ENCODE measurements at regions not wholly inside any gene's neighbourhood (a gene's known extent, or its start where the extent isn't known, plus 50 kb on each side); places are given as distances from the start of the nearest gene placed in this dataset.
"Not testable (repeated sequence)": the region's sequence is repeated elsewhere in the genome, so short reads cannot be mapped to it uniquely, and the experiment has no call there.

DNA sequence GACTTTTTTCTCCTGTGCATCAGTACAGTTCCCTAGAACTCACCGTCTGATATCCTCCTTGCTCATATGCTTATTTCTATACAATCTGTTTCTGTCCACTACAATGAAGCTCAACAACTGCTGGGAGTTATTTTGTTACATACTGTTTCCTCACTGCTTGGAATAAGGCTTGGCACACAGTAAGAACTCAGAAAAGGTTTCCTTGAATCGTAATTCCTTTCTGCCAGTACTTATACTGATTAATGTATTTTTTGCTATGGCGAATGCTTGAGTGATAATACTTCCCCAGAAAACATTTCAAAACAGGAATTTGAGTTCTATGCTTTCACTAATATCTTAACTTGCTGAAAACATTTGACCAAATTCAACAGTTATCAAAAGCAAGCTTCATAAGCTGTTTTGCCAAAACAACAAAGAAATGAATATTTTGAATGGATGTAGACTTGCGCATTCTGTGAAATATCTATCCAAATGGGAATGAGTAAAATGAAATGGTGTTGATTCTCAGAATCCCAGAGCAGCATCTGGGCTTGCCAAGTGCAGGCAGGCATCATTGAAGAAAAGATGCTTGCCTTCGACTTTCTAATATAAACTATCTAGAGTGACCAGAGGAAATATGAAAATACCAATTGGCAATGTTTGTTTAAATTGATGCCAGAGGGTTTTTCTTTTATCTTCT lies 286.3 kb downstream of the RAP2B start:
- no peak for DNase-seq

DNA sequence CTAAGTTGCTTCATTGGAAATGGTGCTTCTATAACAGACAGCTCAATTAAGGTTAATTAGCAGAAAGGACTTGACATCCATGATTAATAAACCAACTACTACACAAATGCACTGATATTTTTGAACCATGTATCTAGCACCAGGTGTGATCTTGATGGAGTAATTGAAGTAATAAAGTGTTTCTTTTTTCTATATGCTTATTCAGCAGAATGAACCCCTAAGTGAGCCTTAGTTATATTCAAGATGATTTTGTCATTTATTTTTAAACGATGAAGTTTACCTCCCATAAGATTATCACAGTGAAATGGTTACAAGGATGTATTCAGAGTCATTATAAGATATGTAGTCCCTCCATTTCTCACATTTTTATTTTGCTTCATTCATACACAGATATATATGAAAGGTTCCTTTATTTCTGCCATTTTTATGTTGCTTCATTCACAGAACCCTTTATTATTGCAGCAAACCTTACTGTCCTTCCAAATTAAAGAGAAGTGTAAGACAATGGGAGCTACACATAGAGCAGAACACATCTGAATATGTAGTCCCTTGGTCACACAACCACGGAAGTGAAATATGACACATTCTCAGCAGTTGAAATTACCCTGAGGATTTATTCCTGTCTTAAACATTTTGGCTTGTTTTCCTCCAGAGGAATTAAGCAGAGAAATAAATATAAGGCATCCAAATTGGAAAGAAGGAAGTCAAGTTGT lies 295.0 kb downstream of the RAP2B start:
- no peak for DNase-seq

DNA sequence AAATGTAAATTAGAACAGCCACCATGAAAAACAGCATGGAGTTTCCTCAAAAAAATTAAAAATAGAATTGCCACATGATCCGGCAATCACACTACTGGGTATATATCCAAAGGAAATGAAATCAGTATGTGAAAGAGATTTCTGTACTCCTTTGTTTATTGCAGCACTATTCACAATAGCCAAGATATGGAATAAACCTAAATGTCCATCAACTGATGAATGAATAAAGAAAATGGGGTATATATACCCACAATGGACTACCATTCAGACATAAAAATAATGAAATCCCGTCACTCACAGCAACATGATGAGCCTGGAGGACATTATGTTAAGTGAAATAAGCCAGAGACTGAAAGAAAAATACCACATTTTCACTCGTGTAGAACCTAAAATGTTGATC lies 296.9 kb downstream of the RAP2B start:
- DNase-seq: no peak

DNA sequence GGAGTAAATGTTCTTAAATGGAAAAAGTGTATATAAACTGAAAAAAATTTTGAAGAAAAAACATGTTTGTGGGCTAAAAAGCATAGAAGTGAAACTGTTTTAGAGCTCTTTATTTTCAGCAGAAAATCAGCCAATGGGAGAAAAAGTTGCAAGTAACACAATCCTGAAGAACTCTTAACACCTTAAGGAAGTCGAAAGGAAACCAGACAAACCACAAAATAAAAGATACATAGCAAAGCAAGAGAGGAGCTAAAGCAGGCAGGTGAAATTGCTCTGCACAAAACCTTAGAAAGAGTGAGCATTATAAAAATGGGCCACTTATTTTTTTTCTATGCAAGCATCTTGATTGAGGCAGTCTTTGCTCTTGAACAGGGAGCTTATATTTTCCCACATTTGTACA lies 300.5 kb downstream of the RAP2B start:
- DNase-seq: no peak

DNA sequence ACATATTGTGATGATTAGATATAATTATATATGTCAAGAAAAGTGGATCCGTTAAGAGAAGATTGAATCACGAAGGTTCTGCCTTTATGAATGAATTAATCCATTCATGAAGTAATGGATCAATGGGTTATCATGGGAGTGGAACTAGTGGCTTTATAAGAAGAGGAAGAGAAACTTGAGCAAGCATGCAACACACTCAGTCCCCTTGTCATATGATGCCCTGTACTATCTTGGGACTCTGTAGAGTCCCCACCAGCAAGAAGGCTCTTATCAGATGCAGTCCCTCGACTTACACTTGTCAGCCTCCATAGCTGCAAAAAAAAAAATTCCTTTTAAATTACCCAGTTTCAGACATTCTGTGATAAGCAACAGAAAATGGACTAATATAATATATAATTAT lies 301.9 kb downstream of the RAP2B start:
- DNase-seq: no peak

DNA sequence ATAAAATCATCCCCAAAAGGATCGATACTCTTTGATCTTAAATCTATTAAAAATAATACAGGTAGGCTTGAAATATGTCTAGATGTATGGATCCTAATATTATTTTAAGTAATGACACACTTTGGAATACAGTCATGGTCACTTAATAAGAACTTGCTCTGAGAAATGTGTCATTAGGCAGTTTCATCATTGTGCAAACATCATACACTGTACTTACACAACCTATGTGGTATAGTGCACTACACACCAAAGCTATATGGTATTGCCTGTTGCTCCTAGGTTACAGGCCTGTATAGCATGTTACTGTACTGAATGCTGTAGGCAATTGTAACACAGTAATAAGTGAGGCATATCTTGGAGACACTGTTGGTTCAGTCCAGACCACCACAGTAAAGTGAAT lies 307.1 kb downstream of the RAP2B start:
- DNase-seq: no peak

DNA sequence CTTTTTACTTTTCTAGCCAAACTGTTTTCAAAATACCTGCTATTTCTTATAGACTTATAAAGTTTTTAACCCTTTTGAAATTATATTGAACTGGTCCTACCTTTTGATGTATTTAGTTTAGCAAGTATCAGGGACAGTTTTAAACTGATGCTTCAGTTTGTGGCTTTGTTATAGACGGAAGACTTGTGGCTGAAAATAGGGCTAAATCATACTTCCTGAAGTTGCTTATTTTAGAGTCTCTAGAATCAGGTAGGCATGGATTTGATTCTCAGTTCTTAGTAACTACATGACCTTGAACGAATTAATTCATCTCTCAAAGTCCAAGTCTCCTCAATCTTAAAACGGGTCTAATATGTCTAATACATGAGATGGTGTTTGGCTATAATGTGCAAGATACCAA lies 322.8 kb downstream of the RAP2B start:
- no peak for DNase-seq

DNA sequence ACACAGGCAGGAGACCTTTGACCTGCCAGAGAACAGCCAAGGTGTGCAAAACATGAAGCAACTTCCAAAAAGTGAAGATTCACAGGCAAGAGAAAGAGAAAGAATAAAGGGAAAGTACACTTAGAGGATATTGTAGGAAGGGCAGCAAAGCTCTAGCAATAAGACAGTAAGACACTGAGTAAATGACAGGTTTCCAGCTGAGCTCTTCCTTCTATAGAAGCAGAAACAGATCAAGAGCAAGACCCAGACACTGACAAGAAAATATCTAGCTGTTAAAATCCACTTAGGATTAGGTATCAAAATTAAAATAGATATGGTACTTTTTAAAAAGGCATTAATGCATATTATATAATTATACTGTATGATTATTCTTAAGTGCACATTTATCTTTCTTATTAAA lies 333.4 kb downstream of the RAP2B start:
- peak; percentile 3 for DNase-seq

DNA sequence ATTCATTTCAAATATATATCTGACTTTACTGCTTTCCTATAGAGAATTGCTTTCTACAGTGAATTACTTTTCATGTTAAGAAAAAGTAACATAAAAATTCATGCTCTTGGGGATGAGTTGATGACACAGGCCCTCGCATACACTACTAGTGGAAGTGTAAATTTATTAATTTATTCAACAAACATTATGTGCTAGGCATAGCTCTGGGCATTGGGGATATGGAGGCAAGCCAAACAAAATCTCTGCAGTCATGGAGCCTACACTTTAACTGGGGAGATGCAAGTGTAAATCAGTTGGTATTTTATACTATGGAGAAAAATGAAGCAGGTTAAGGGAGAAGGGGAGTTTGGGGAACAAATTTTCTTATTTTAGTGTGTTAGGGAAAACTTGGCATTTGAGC lies 340.7 kb downstream of the RAP2B start:
- DNase-seq: no peak

DNA sequence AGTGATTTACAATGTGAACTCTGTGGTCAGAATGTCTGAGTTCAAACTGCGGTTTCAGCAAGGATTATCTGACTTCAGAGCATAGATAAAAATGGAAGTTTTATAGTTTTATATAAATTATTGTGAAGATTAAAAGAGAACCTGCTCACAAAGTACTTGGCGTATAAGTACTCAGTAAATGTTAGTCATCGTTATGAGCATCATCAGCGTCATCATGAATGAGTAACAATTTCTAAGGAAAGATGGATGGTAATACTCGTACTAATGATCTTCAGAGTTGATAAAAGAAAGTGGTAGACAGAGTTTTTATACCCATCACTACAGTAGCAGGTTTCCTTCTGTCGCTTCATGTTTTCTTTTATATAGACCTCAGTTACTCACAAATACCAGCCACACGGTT lies 341.8 kb downstream of the RAP2B start:
- DNase-seq: no peak

DNA sequence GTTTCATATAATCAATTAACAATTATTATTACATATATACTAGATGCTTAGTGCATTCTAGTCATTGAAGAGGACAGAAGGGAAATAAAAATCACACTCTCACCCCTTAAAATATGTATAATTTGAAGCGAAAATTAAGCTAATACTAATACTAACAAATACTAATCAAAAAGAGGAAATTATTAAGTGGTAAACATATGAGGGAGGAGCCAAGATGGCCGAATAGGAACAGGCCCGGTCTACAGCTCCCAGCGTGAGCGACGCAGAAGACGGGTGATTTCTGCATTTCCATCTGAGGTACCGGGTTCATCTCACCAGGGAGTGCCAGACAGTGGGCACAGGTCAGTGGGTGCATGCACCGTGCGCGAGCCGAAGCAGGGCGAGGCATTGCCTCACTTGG lies 344.2 kb downstream of the RAP2B start:
- DNase-seq: not testable (repeated sequence)

DNA sequence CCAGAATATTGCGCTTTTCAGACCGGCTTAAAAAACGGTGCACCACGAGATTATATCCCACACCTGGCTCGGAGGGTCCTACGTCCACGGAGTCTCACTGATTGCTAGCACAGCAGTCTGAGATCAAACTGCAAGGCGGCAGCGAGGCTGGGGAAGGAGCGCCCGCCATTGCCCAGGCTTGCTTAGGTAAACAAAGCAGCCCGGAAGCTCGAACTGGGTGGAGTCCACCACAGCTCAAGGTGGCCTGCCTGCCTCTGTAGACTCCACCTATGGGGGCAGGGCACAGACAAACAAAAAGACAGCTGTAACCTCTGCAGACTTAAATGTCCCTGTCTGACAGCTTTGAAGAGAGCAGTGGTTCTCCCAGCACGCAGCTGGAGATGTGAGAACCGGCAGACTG lies 344.7 kb downstream of the RAP2B start:
- not testable (repeated sequence) for DNase-seq

DNA sequence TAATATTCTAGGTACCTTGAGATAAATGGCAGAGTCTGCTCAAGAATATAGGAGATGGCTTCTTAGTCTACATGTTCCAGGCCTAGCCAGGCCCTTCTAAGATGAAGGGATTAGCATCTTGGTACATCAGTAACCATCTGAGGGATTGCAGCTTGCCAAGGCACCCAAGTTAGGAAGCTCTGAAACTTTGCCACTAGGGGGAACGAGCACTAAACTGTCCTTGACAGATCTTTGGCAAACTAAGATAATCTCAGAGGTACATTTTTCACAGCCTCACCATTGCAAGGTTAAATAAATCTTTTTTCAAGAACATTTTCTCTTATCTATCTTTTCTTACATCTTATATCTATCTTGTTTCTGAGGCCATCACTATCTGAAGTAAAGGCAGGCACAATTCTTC lies 351.2 kb downstream of the RAP2B start:
- DNase-seq: no peak

DNA sequence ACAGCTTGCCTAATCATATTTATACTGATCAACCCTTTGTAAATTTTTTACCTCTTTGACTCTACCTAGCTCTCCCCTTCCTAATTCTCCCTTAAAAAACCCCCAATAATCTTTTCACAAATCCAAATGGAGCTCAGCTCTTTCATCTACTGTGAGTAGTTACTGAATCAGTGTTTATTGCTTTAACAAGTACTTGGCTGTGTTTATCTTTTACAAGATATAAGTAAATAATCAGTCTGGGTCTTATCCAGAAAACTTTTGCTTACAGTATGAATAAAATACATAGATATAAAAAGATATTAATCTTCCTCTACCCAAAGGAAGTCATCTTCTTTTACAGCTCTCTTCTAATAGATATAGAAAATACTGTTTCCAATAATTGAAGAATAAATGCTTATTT lies 366.4 kb downstream of the RAP2B start:
- no peak for DNase-seq

DNA sequence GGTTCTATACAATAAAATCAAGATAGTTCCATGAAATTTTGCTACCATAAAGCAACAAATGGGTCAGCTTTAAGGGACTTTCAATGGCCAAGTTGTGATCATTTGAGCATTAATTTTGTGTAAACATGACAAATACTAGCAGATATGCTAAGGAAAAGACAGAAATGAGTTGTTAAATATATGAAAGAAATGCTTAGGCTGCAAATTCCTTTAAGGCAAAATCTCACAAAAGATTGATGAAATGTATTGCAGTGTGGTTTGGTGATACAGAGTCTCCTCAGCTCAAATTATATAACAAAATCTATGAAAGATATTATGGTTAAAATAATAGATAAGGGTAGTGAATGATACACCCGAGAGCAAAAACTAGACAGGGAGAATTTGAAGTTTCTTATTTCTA lies 377.2 kb downstream of the RAP2B start:
- no peak for DNase-seq

DNA sequence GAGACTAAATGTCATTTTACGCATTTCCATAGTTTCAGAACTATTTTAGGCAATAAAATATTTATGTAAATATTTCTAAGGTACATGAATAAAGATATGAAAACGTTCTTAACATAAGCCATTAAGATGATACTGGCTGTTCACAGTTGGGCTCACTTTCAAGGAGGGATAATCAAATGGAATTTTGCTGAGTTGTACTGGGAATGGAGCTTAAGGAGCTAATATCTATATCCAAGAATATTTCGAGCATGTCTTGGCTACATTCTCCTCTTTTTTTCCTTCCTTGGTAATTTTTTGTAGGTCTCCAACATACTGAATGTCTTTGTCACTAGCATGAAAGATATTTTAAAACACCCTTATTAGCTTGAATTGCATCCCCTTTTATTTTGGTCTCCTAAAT lies 383.4 kb downstream of the RAP2B start:
- no peak for DNase-seq

DNA sequence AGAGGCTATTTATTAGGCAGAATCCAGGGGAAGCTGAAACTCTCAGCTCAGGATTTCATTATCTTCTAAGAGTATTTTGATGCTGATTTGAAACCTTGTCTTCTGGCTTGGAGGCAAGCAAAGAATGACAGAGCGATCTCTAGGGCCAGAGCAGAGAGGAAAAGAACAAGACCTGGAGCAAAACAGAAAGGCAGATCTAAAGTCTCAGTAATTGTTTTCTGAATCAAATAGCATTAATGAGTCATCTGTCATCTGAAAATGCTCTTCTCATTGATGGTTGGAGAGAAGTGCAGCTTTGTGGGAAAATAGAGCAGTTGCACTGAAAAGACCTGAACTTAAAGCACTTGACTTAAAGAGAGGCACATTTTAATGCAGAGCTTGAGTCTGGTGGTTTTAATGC lies 385.9 kb downstream of the RAP2B start:
- no peak for DNase-seq

DNA sequence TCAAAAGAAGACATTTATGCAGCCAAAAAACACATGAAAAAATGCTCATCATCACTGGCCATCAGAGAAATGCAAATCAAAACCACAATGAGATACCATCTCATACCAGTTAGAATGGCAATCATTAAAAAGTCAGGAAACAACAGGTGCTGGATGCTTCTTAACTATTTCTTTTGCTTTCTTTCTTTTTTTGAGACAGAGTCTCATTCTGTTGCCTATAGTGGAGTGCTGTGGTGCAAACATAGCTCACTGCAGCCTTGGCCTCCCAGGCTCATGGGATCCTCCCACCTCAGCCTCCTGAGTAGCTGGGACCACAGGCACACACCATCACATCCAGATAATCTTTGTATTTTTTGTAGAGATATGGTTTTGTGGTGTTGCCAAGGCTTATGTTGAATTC lies 387.7 kb downstream of the RAP2B start:
- DNase-seq: not testable (repeated sequence)

DNA sequence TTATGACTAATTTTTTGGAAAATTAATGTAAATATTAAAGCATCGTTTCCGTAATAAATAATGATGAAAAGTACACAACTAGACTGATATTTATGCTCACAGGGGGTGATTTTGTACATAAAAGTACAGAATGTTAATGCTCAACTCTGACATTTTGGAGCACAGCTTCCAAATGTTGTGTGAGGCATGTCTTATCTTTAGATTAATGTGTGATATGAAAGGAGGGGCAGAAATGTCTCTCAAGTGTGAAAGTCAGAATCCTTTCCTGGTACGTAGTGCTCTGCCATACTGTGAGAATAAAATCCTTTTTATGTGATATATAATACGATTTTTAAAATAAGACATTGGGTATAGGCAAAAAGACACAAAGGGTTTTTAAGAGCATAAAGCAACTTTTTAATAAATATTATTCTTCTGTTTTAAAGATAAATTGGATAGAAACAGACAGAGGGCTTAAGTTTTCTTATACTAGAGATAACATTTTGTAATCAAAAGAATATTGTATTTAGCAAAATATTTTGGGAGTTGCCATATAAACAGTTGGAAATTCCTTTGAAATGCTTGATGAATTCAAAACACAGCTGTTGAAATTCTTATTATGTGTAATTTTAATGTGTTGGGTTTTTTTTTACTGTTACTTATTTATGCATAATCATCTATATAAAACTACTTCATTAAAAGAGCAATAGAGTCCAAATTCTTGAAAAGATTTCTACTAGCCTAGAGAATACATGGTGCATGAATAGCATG lies 389.7 kb downstream of the RAP2B start:
- DNase-seq: no peak

DNA sequence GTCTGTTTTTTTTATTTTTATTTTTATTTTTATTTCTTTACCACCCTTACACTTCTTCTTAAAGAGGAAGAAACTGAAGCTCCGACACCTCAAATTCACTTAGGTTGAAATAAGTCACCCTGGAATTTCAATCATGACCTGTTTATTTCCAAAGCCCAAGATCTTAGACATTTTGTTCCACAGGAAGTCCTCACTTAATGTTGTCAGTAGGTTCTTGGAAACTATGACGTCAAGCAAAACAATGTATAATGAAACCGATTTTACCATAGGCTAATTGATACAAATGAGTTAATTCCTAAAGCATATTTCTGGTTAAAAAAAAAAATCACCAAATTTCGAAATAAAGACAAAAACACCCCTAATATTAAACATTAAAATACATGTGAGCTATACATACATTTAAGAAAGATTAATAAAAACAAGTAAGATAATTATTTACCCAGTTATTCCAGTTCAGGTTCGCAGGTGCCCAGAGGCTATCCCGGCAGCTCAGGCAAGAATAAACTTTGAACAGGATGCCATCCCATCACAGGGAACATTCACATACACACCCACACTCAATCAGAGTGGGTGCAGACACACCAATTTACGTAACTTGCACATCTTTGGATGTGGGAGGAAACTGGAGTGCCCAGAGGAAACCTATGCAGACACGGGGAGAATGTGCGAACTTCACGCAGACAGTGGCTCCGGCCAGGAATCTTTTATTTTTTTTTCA lies 391.0 kb downstream of the RAP2B start:
- no peak for DNase-seq

DNA sequence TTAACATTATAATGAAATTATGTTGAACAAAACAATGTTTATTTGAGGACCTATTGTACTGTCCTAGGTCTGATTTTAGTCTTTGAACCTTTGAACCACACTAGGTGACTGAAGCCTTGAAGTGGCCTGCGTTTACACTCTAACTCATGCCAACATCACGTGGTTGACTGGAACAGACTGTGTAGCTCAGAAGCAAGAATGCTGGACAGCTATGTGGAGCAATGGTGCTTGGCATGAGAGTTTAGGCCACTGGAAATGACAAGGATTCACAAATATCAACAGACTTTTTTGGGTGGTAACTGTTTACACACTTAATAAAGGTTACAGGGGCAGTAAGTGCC lies 391.5 kb downstream of the RAP2B start:
- DNase-seq: no peak

DNA sequence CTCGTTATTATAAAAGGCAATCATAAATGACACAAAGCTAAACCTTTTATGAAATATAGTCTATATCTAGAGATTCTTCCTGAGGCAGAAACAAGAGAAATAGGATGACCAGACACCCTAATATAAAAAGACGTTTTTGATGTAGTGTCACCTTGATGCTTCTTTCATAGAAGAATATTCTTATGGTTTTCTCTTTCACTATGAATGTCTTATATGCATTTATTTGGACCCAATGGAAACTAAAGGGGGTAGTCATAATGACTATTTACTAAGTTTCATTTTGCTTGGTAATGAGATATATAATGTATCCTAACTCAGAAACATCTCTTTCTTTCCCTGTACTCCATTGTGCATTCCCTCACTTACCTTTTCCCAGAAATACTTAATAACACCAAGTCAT lies 393.9 kb downstream of the RAP2B start:
- no peak for DNase-seq

DNA sequence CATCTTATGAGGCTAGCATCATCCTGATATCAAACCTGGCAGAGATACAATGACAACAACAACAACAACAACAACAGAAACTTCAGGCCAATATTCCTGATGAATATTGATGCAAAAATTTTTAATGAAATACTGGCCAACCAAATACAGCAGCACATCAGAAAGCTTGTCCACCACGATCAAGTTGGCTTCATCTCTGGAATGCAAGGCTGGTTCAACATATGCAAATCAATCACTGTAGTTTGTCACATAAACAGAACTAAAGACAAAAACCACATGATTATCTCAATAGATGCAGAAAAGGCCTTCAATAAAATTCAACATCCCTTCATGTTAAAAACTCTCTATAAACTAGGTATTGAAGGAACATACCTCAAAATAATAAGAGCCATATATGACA lies 397.3 kb downstream of the RAP2B start:
- not testable (repeated sequence) for DNase-seq

DNA sequence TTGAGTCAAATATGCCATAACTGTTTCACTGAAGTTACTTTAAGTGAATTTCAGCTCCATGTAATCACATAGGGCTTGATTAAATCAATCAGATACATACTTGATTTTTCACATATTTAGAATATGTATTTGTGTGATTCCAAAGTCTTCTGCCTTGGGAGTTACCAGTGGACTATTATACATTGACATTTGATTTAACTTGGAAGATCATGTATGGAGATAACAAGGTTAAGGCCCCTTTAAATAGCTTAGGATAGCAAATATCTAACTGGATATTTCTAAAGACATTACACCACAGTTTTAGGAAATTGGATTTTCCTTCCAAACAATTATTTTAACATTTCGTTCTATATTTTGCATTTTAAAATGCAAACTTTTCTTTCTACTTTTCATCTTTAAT lies 405.0 kb downstream of the RAP2B start:
- DNase-seq: no peak

Data from retina (tissue), 1 donor.